GM19025 (cell line): ENCODE measurements at regions not wholly inside any gene's neighbourhood (a gene's known extent, or its start where the extent isn't known, plus 50 kb on each side); places are given as distances from the start of the nearest gene placed in this dataset.

Experiments
- ATAC-seq: cut with Tn5 transposase; IDR thresholded peaks from one replicate; pipeline ENCODE4 v1.9.1; 2021; ENCODE audit warnings: mild to moderate bottlenecking, low read depth, moderate library complexity; ENCODE audit not compliant: unreplicated experiment

GRCh38 chrX:69282893-69283690, 117.8 kb upstream of the PJA1 start:
- ATAC-seq = no peak

GRCh38 chrX:69280933-69281332, 115.7 kb upstream of the PJA1 start:
- no peak for ATAC-seq

- ATAC-seq = no peak
Measured at GRCh38 chrX:69279234-69279633, 114.0 kb upstream of the PJA1 start.

GRCh38 chrX:69278031-69278687, 112.9 kb upstream of the PJA1 start:
- ATAC-seq = no peak

GRCh38 chrX:69277369-69277990, 112.2 kb upstream of the PJA1 start:
- ATAC-seq = no peak

- ATAC-seq = no peak
Measured at GRCh38 chrX:69268611-69269010, 103.4 kb upstream of the PJA1 start.

GRCh38 chrX:69264158-69264581, 98.9 kb upstream of the PJA1 start:
- no peak for ATAC-seq

- ATAC-seq = no peak
Measured at GRCh38 chrX:69263251-69263820, 98.1 kb upstream of the PJA1 start.

GRCh38 chrX:69262036-69262936, 97.0 kb upstream of the PJA1 start:
- no peak for ATAC-seq

- ATAC-seq = no peak
Measured at GRCh38 chrX:69260169-69260568, 94.9 kb upstream of the PJA1 start.

- no peak for ATAC-seq
Measured at GRCh38 chrX:69258893-69259292, 93.6 kb upstream of the PJA1 start.

- ATAC-seq = no peak
Measured at GRCh38 chrX:69257499-69258127, 92.4 kb upstream of the PJA1 start.

GRCh38 chrX:69256291-69256565, 91.0 kb upstream of the PJA1 start:
- ATAC-seq = no peak

GRCh38 chrX:69255441-69256290, 90.4 kb upstream of the PJA1 start:
- ATAC-seq = no peak

- ATAC-seq = no peak
Measured at GRCh38 chrX:69253821-69254220, 88.6 kb upstream of the PJA1 start.

GRCh38 chrX:69243276-69243675, 78.0 kb upstream of the PJA1 start:
- ATAC-seq = no peak

GRCh38 chrX:69238887-69239231, 73.6 kb upstream of the PJA1 start:
- ATAC-seq = no peak

GRCh38 chrX:69238114-69238886, 73.0 kb upstream of the PJA1 start:
- ATAC-seq = no peak

- ATAC-seq = no peak
Measured at GRCh38 chrX:69237236-69237635, 72.0 kb upstream of the PJA1 start.
